ENCODE measurements at regions not wholly inside any gene's neighbourhood (a gene's known extent, or its start where the extent isn't known, plus 50 kb on each side); places are given as distances from the start of the nearest gene placed in this dataset.

DNA sequence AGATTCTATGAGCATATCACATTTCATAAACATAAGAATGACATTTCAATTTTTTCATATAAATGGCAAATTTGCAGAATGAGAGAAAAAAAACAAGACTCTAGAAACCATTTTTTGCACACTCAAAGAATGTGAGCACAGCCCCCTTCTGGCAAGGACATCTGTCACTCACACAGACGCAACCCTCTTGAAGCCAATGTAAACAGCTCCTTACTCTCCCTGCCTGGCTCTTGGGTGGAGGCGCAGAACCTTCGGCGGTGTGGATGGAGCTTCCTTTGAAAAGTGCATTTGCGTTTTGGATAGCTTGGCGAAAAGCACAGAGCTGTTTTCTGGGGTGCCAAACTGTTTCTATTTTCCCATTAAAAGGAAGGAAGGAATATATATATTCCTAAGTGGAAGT is 367.6 kb upstream of the TSHZ3 start:
- TF ChIP-seq, protein P1, sequence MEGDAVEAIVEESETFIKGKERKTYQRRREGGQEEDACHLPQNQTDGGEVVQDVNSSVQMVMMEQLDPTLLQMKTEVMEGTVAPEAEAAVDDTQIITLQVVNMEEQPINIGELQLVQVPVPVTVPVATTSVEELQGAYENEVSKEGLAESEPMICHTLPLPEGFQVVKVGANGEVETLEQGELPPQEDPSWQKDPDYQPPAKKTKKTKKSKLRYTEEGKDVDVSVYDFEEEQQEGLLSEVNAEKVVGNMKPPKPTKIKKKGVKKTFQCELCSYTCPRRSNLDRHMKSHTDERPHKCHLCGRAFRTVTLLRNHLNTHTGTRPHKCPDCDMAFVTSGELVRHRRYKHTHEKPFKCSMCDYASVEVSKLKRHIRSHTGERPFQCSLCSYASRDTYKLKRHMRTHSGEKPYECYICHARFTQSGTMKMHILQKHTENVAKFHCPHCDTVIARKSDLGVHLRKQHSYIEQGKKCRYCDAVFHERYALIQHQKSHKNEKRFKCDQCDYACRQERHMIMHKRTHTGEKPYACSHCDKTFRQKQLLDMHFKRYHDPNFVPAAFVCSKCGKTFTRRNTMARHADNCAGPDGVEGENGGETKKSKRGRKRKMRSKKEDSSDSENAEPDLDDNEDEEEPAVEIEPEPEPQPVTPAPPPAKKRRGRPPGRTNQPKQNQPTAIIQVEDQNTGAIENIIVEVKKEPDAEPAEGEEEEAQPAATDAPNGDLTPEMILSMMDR (IDR thresholded peaks at IDR 0.05), result no peak
- TF ChIP-seq POLR2AphosphoS5 (IDR thresholded peaks at IDR 0.05) (no peak), EP300 (IDR thresholded peaks at IDR 0.05) (no peak)

Measured in gastroesophageal sphincter (tissue), 3 donors.